ENCODE measurements at regions not wholly inside any gene's neighbourhood (a gene's known extent, or its start where the extent isn't known, plus 50 kb on each side); places are given as distances from the start of the nearest gene placed in this dataset.
"Not testable (repeated sequence)": the region's sequence is repeated elsewhere in the genome, so short reads cannot be mapped to it uniquely, and the experiment has no call there.

GRCh38 chr16:66050991-66051390 is 315.5 kb upstream of the CDH5 start:
- DNase-seq (ENCODE audit: low spot score), result no peak

GRCh38 chr16:66049865-66050264 is 316.6 kb upstream of the CDH5 start:
- no peak for DNase-seq (ENCODE audit: low spot score)

GRCh38 chr16:66045626-66046025 is 320.9 kb upstream of the CDH5 start:
- DNase-seq (ENCODE audit: low spot score), result no peak

GRCh38 chr16:66044556-66044955 is 321.9 kb upstream of the CDH5 start:
- no peak for DNase-seq (ENCODE audit: low spot score)

- DNase-seq (ENCODE audit: low spot score), result no peak
Observed at GRCh38 chr16:66044089-66044488, 322.4 kb upstream of the CDH5 start.

GRCh38 chr16:66043326-66043725 is 323.2 kb upstream of the CDH5 start:
- no peak for DNase-seq (ENCODE audit: low spot score)

GRCh38 chr16:66042341-66042740 is 324.1 kb upstream of the CDH5 start:
- DNase-seq (ENCODE audit: low spot score), result no peak

- DNase-seq (ENCODE audit: low spot score), result no peak
Observed at GRCh38 chr16:66041907-66042306, 324.6 kb upstream of the CDH5 start.

- DNase-seq (ENCODE audit: low spot score), result no peak
Observed at GRCh38 chr16:66039793-66040192, 326.7 kb upstream of the CDH5 start.

- no peak for DNase-seq (ENCODE audit: low spot score)
Observed at GRCh38 chr16:66036793-66037715, 329.4 kb upstream of the CDH5 start.

GRCh38 chr16:66036184-66036583 is 330.3 kb upstream of the CDH5 start:
- no peak for DNase-seq (ENCODE audit: low spot score)

GRCh38 chr16:66035096-66035495 is 331.4 kb upstream of the CDH5 start:
- no peak for DNase-seq (ENCODE audit: low spot score)

- DNase-seq (ENCODE audit: low spot score), result no peak
Observed at GRCh38 chr16:66032841-66033240, 333.6 kb upstream of the CDH5 start.

GRCh38 chr16:66030036-66030435 is 336.5 kb upstream of the CDH5 start:
- no peak for DNase-seq (ENCODE audit: low spot score)

- no peak for DNase-seq (ENCODE audit: low spot score)
Observed at GRCh38 chr16:66028510-66029216, 337.8 kb upstream of the CDH5 start.

GRCh38 chr16:66026787-66027330 is 339.6 kb upstream of the CDH5 start:
- DNase-seq (ENCODE audit: low spot score), result no peak

GRCh38 chr16:66026211-66026610 is 340.3 kb upstream of the CDH5 start:
- no peak for DNase-seq (ENCODE audit: low spot score)

GRCh38 chr16:66025751-66026150 is 340.7 kb upstream of the CDH5 start:
- DNase-seq (ENCODE audit: low spot score), result no peak

- DNase-seq (ENCODE audit: low spot score), result not testable (repeated sequence)
Observed at GRCh38 chr16:66024567-66024966, 341.9 kb upstream of the CDH5 start.

GRCh38 chr16:66023481-66023880 is 343.0 kb upstream of the CDH5 start:
- no peak for DNase-seq (ENCODE audit: low spot score)

GRCh38 chr16:66020642-66021041 is 345.8 kb upstream of the CDH5 start:
- no peak for DNase-seq (ENCODE audit: low spot score)

GRCh38 chr16:66020046-66020445 is 346.4 kb upstream of the CDH5 start:
- no peak for DNase-seq (ENCODE audit: low spot score)

GRCh38 chr16:66019502-66019901 is 347.0 kb upstream of the CDH5 start:
- DNase-seq (ENCODE audit: low spot score), result not testable (repeated sequence)
